D721Med (cell line): ENCODE measurements at regions not wholly inside any gene's neighbourhood (a gene's known extent, or its start where the extent isn't known, plus 50 kb on each side); places are given as distances from the start of the nearest gene placed in this dataset.

ENCODE experiments used
- DNase-seq: peaks from one replicate; pipeline ENCODE4 v3.0.0; 2011; ENCODE audit warnings: low spot score; ENCODE audit not compliant: insufficient read length
- FAIRE-seq: peaks from 2 replicates; lab custom pipeline; 2011; peaks lifted over from hg19 to GRCh38; lab: Jason Lieb, UNC
- TF ChIP-seq, protein P1 (sequence below): IDR thresholded peaks from 2 replicates; pipeline ENCODE4 v1.5.1; 2012; ENCODE audit warnings: mild to moderate bottlenecking, control low read depth; ENCODE audit not compliant: insufficient read depth; ENCODE audit errors: missing control alignments

GRCh38 chr3:18667552-18667951, 242.4 kb upstream of the SATB1 start:
- DNase-seq (no peak), FAIRE-seq (no peak)
- TF ChIP-seq, protein P1, sequence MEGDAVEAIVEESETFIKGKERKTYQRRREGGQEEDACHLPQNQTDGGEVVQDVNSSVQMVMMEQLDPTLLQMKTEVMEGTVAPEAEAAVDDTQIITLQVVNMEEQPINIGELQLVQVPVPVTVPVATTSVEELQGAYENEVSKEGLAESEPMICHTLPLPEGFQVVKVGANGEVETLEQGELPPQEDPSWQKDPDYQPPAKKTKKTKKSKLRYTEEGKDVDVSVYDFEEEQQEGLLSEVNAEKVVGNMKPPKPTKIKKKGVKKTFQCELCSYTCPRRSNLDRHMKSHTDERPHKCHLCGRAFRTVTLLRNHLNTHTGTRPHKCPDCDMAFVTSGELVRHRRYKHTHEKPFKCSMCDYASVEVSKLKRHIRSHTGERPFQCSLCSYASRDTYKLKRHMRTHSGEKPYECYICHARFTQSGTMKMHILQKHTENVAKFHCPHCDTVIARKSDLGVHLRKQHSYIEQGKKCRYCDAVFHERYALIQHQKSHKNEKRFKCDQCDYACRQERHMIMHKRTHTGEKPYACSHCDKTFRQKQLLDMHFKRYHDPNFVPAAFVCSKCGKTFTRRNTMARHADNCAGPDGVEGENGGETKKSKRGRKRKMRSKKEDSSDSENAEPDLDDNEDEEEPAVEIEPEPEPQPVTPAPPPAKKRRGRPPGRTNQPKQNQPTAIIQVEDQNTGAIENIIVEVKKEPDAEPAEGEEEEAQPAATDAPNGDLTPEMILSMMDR: no peak

DNA sequence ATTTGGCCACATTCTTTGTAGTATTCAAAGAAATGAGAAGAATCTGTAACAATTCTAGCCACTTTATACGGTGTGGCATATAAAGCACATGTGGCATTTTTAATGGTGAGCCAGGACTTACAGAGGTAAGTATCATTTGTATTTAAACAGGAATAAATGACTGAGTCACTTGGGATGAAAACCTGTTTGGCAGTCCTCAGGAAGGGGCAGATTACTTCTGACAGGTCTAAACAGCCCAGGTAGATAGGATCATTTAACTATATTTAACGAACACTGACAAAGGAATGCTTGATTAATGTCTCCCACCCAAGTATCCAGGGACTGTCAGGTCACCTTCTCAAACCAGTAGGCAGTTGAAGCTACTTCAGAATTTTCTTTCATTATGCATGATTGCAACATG, 241.5 kb upstream of the SATB1 start:
- FAIRE-seq: no peak
- TF ChIP-seq, protein P1: no peak
- DNase-seq: no peak

GRCh38 chr3:18660059-18660458, 234.9 kb upstream of the SATB1 start:
- TF ChIP-seq, protein P1: no peak
- FAIRE-seq (no peak), DNase-seq (no peak)

- no peak for FAIRE-seq
- no peak for DNase-seq
- TF ChIP-seq, protein P1: no peak
Measured at GRCh38 chr3:18657858-18658820, 233.0 kb upstream of the SATB1 start.

- TF ChIP-seq, protein P1: no peak
- DNase-seq: no peak
- FAIRE-seq: no peak
Measured at GRCh38 chr3:18656866-18657265, 231.7 kb upstream of the SATB1 start.

GRCh38 chr3:18656410-18656809, 231.3 kb upstream of the SATB1 start:
- DNase-seq: no peak
- FAIRE-seq: no peak
- TF ChIP-seq, protein P1: no peak

- FAIRE-seq: no peak
- TF ChIP-seq, protein P1: no peak
- no peak for DNase-seq
Measured at GRCh38 chr3:18655827-18656226, 230.7 kb upstream of the SATB1 start.
